ENCODE measurements at regions not wholly inside any gene's neighbourhood (a gene's known extent, or its start where the extent isn't known, plus 50 kb on each side); places are given as distances from the start of the nearest gene placed in this dataset.
"Not testable (repeated sequence)": the region's sequence is repeated elsewhere in the genome, so short reads cannot be mapped to it uniquely, and the experiment has no call there.

- DNase-seq = no peak
Observed at GRCh38 chr18:71336576-71337210, 1047.8 kb downstream of the SOCS6 start.

GRCh38 chr18:71329563-71329962 lies 1040.7 kb downstream of the SOCS6 start:
- DNase-seq = no peak

- no peak for DNase-seq
Observed at GRCh38 chr18:71329114-71329513, 1040.3 kb downstream of the SOCS6 start.

- no peak for DNase-seq
Observed at GRCh38 chr18:71327850-71328249, 1039.0 kb downstream of the SOCS6 start.

- DNase-seq = no peak
Observed at GRCh38 chr18:71327441-71327840, 1038.6 kb downstream of the SOCS6 start.

GRCh38 chr18:71326826-71327225 lies 1038.0 kb downstream of the SOCS6 start:
- no peak for DNase-seq

GRCh38 chr18:71324356-71324755 lies 1035.5 kb downstream of the SOCS6 start:
- no peak for DNase-seq

GRCh38 chr18:71322201-71322600 lies 1033.4 kb downstream of the SOCS6 start:
- no peak for DNase-seq

- no peak for DNase-seq
Observed at GRCh38 chr18:71321319-71321718, 1032.5 kb downstream of the SOCS6 start.

GRCh38 chr18:71304856-71305255 lies 1016.0 kb downstream of the SOCS6 start:
- DNase-seq = no peak

GRCh38 chr18:71303743-71304142 lies 1014.9 kb downstream of the SOCS6 start:
- not testable (repeated sequence) for DNase-seq

- no peak for DNase-seq
Observed at GRCh38 chr18:71301596-71301995, 1012.8 kb downstream of the SOCS6 start.

GRCh38 chr18:71294201-71294600 lies 1005.4 kb downstream of the SOCS6 start:
- not testable (repeated sequence) for DNase-seq

- no peak for DNase-seq
Observed at GRCh38 chr18:71293322-71293721, 1004.5 kb downstream of the SOCS6 start.

GRCh38 chr18:71287268-71287667 lies 998.4 kb downstream of the SOCS6 start:
- no peak for DNase-seq

GRCh38 chr18:71252351-71252865 lies 963.6 kb downstream of the SOCS6 start:
- no peak for DNase-seq

- DNase-seq = no peak
Observed at GRCh38 chr18:71250191-71250590, 961.3 kb downstream of the SOCS6 start.

- DNase-seq = no peak
Observed at GRCh38 chr18:71249791-71250190, 960.9 kb downstream of the SOCS6 start.

GRCh38 chr18:71242981-71243380 lies 954.1 kb downstream of the SOCS6 start:
- DNase-seq = no peak

- DNase-seq = no peak
Observed at GRCh38 chr18:71238974-71239624, 950.3 kb downstream of the SOCS6 start.

- DNase-seq = no peak
Observed at GRCh38 chr18:71237641-71238040, 948.8 kb downstream of the SOCS6 start.

- no peak for DNase-seq
Observed at GRCh38 chr18:71233177-71233576, 944.3 kb downstream of the SOCS6 start.

- DNase-seq = no peak
Observed at GRCh38 chr18:71223486-71223885, 934.6 kb downstream of the SOCS6 start.

- DNase-seq = no peak
Observed at GRCh38 chr18:71221405-71221804, 932.6 kb downstream of the SOCS6 start.

- DNase-seq = not testable (repeated sequence)
Observed at GRCh38 chr18:71212739-71213138, 923.9 kb downstream of the SOCS6 start.
